HepG2 (cell line): ENCODE measurements at regions not wholly inside any gene's neighbourhood (a gene's known extent, or its start where the extent isn't known, plus 50 kb on each side); places are given as distances from the start of the nearest gene placed in this dataset.

Experiments used
- FOXM1 ChIP-seq: sonication (generic); formaldehyde crosslinking; IDR thresholded peaks from 2 replicates; pipeline ENCODE4 v1.5.0; 2020; ENCODE audit warnings: missing genetic modification reagents
- KDM1A ChIP-seq: IDR thresholded peaks from 2 replicates; pipeline ENCODE4 v1.6.1; 2016; ENCODE audit warnings: missing compliant biosample characterization
- PAF1 ChIP-seq: IDR thresholded peaks from 2 replicates; pipeline ENCODE4 v1.6.1; 2016; ENCODE audit warnings: missing genetic modification reagents, missing compliant biosample characterization
- PAWR ChIP-seq: sonication (generic); formaldehyde crosslinking; IDR thresholded peaks from 2 replicates; pipeline ENCODE4 v1.4.0; 2020; ENCODE audit warnings: missing genetic modification reagents, mild to moderate bottlenecking, borderline replicate concordance
- SKI ChIP-seq: fragments of 450-650 bp; IDR thresholded peaks from one replicate; pipeline ENCODE4 v1.6.1; 2018; ENCODE audit warnings: mild to moderate bottlenecking; ENCODE audit not compliant: partially characterized antibody
- TSC22D2 ChIP-seq: sonication (generic); formaldehyde crosslinking; IDR thresholded peaks from 2 replicates; pipeline ENCODE4 v1.5.1; 2020; ENCODE audit warnings: missing genetic modification reagents, mild to moderate bottlenecking, borderline replicate concordance
- ZKSCAN1 ChIP-seq: fragments of 150-350 bp; IDR thresholded peaks from 2 replicates; pipeline ENCODE4 v1.6.1; 2014; ENCODE audit warnings: low read length
- ZNF12 ChIP-seq: sonication (generic); formaldehyde crosslinking; IDR thresholded peaks from 2 replicates; pipeline ENCODE4 v1.5.0; 2020; ENCODE audit warnings: missing genetic modification reagents
- TF ChIP-seq, protein P1 (sequence below): sonication (generic); formaldehyde crosslinking; IDR thresholded peaks from 2 replicates; pipeline ENCODE4 v1.5.0; 2020; ENCODE audit warnings: mild to moderate bottlenecking, missing genetic modification reagents, moderate library complexity
- TF ChIP-seq, protein P2 (sequence below): sonication (generic); formaldehyde crosslinking; IDR thresholded peaks from 2 replicates; pipeline ENCODE4 v1.4.0; 2020; ENCODE audit warnings: missing genetic modification reagents

DNA sequence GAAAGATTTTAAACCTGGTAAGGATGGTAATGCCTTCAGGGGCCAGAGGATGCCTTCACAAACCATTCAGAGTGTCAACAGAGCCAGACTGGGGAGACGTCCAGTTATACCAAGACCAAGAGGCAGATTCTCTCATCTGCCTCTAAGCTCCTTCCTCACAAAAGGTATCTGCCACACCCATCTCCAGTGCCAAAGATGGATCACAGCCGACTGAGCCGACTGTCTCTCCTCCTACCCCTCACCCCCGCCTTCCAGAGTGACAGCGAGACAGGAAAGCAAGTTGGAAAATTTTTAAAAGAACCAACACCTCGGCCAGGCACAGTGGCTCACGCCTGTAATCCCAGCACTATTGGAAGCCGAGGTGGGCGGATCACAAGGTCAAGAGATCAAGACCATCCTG is 79.1 kb upstream of the AKIP1 start:
- no peak for TF ChIP-seq KDM1A (CRISPR knock-in tag)
- TF ChIP-seq PAF1 (CRISPR knock-in tag) = no peak
- TF ChIP-seq, protein P1, sequence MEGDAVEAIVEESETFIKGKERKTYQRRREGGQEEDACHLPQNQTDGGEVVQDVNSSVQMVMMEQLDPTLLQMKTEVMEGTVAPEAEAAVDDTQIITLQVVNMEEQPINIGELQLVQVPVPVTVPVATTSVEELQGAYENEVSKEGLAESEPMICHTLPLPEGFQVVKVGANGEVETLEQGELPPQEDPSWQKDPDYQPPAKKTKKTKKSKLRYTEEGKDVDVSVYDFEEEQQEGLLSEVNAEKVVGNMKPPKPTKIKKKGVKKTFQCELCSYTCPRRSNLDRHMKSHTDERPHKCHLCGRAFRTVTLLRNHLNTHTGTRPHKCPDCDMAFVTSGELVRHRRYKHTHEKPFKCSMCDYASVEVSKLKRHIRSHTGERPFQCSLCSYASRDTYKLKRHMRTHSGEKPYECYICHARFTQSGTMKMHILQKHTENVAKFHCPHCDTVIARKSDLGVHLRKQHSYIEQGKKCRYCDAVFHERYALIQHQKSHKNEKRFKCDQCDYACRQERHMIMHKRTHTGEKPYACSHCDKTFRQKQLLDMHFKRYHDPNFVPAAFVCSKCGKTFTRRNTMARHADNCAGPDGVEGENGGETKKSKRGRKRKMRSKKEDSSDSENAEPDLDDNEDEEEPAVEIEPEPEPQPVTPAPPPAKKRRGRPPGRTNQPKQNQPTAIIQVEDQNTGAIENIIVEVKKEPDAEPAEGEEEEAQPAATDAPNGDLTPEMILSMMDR = no peak
- TF ChIP-seq, protein P2, sequence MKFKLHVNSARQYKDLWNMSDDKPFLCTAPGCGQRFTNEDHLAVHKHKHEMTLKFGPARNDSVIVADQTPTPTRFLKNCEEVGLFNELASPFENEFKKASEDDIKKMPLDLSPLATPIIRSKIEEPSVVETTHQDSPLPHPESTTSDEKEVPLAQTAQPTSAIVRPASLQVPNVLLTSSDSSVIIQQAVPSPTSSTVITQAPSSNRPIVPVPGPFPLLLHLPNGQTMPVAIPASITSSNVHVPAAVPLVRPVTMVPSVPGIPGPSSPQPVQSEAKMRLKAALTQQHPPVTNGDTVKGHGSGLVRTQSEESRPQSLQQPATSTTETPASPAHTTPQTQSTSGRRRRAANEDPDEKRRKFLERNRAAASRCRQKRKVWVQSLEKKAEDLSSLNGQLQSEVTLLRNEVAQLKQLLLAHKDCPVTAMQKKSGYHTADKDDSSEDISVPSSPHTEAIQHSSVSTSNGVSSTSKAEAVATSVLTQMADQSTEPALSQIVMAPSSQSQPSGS (CRISPR knock-in tag) = no peak
- no peak for TF ChIP-seq PAWR
- TF ChIP-seq FOXM1 (CRISPR knock-in tag) = no peak
- no peak for TF ChIP-seq SKI
- no peak for TF ChIP-seq ZNF12 (CRISPR knock-in tag)
- no peak for TF ChIP-seq ZKSCAN1
- TF ChIP-seq TSC22D2 (CRISPR knock-in tag) = no peak
